HG02623 (cell line): ENCODE measurements at regions not wholly inside any gene's neighbourhood (a gene's known extent, or its start where the extent isn't known, plus 50 kb on each side); places are given as distances from the start of the nearest gene placed in this dataset.
"Not testable (repeated sequence)": the region's sequence is repeated elsewhere in the genome, so short reads cannot be mapped to it uniquely, and the experiment has no call there.

Source experiments
- ATAC-seq: cut with Tn5 transposase; IDR thresholded peaks from one replicate; pipeline ENCODE4 v1.9.1; 2021; ENCODE audit warnings: moderate library complexity; ENCODE audit not compliant: unreplicated experiment

- no peak for ATAC-seq
Observed at GRCh38 chr14:98925354-98926040, 346.5 kb downstream of the BCL11B start.

GRCh38 chr14:98926146-98926545, 345.9 kb downstream of the BCL11B start:
- no peak for ATAC-seq

- no peak for ATAC-seq
Observed at GRCh38 chr14:98926801-98927200, 345.2 kb downstream of the BCL11B start.

- ATAC-seq, result no peak
Observed at GRCh38 chr14:98927986-98928385, 344.0 kb downstream of the BCL11B start.

DNA sequence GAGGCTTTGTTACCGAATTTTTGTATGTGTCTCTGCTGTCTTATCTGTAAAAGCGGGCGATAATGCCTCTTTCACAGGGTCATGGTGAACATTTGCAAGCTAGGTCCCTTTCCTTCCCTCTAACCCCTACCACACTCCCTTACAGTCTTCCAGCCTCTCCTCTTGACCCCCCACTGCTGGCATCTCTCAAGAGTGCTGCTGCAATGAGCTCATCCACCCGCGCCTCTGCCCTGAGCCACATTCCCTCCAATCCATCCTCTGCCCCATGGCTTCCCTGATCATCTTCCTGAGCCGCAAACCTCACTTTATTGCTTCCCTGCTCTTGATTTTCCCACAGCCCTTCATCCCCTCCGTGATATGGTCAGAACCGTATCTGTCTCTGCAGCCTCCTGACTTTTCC, 343.6 kb downstream of the BCL11B start:
- ATAC-seq, result no peak

DNA sequence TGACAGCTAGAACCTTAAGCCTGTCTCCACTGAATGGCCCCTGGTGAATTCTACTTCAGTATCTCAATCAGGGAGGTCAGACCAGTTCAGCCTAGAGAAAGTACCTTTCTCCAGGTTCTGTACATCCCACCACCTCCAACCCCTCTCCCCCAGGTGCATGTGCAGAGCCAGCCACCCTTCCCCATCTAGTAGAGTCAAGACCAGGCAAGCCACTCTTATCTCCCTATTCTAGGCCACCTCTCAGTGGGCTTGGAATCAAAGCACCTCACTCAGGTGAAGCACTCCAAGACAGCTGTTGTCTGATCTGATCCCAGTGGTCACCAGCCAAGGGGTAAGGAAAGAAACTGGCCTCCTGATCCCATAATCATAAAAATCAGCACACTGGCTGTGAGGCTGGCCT, 340.9 kb downstream of the BCL11B start:
- ATAC-seq, result no peak

- ATAC-seq, result no peak
Observed at GRCh38 chr14:98931911-98932310, 340.1 kb downstream of the BCL11B start.

DNA sequence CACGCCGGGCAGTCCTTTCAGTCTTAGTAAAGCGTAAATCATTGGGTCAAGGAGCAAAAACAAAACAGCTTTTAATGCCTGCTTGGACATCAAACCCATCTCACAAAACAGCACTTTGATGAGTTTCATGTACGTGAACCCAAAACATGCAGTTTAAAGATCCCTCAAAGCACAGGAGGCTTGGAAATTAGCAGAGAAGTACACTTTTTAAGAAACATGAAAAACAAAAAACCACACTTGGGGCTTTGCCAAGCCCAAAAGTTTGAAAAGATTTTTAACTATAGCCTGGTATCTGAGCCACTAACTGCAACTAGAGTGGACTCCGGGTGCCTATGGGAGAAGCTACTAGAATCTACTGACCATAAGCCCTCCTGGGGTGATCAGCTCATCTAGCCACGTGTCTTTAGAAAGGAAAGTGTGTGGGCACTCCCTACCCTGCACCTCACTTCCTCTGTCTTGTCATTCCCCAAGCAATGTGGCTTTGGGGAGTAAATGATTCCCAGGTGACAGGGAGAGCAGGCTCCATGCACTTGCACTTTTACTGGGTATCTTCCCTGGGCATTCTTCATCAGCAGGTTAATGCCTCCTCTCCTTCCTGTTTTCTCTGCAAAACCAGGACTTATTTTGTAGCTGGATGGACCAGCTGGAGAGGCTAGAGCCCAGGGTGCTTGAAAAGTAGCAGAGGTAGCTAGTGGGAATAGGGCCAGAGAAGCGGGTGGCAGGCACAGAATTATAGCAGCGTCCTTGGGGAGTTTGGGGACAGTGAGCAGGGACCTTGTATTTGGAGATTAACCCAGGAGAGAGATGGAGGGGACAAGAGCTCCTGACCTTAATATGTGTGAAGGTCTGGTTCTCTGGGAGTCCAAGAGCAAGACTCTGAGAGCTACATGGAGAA, 339.3 kb downstream of the BCL11B start:
- ATAC-seq, result no peak

DNA sequence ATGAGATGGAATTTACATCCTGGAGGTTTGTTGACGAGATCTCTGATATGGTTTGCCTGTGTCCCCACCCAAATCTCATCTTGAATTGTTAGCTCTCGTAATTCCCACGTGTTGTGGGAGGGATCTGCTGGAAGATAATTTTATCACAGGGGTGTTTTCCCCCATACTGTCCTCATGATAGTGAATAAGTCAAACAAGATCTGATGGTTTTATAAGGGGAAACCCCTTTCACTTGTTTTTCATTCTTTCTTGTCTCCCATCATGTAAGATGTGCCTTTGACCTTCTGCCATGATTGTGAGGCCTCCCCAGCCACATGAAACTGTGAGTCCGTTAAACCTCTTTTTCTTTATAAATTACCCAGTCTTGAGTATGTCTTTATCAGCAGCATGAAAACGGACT, 337.4 kb downstream of the BCL11B start:
- not testable (repeated sequence) for ATAC-seq

GRCh38 chr14:98935921-98936320, 336.1 kb downstream of the BCL11B start:
- ATAC-seq, result no peak

GRCh38 chr14:98937021-98937420, 335.0 kb downstream of the BCL11B start:
- no peak for ATAC-seq

GRCh38 chr14:98937712-98938505, 334.1 kb downstream of the BCL11B start:
- no peak for ATAC-seq

DNA sequence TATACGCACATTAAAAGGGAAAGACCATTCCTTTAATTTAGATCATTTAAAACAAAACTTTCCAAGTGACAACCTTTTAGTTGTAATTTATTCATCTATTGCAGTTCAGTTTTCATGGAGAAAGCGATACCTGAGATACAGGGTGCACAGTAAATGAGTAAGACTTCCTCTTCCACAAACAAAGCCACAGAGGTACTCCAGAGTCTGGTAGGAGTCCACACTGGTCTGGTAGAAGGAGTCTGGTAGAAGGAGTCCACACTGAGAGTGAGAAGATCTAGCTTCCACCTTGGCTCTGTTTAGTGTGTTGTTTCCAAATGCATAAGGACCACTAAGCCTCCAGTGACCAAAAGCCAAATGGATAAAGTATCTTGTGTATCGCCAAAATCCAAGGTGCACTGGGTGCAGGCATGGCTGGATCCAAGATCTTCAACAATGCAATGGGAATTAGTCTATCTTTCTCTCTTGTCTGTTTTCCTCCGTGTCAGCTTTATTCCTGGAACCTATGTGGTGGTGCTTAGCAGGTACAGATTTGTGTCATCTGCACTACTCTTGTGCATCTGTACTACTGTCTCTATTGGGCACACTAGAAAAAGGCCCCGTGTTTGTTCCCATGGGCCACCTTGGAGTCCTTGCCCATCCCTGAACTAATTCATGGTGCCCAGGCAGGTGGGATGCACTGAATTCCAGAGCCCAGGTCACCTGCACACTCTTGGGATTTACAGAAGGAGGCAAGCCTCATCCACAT, 331.1 kb downstream of the BCL11B start:
- no peak for ATAC-seq

DNA sequence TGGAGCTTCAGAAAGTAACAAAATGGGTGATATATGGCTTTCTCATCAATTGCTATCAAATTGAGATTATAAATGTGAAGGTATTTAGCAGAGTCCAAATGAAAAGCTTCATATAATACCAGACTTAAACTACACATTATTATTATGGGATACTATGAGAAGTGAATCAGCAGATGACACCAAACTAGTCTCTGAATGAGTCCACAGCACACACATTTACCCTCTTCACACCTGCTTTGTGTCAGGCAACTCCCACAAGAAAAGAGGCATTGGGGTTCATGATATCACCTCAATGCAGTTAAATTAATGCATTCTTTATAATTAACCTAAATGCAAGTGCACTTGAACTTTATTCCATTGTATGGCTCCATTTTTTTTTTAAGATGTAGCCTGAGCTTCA, 330.5 kb downstream of the BCL11B start:
- no peak for ATAC-seq

DNA sequence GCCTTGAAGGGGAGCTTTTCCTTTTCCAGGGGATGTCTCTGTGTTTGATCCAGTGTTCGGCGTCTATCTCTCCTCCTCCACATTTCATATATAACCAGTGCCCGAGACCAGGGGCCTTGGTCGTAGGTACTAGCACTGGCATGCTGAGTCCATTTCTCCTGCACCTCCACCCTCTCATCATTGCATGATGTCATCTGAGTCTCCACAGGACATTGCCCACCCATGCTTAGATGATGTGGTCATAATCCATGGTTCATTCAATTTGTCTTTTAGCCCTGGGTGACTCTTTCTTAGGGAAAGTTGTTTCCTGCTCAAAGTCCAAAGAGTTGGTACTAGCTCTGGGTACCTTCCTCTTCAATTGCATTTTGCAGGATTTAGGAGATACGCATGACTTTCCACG, 328.1 kb downstream of the BCL11B start:
- ATAC-seq, result no peak

DNA sequence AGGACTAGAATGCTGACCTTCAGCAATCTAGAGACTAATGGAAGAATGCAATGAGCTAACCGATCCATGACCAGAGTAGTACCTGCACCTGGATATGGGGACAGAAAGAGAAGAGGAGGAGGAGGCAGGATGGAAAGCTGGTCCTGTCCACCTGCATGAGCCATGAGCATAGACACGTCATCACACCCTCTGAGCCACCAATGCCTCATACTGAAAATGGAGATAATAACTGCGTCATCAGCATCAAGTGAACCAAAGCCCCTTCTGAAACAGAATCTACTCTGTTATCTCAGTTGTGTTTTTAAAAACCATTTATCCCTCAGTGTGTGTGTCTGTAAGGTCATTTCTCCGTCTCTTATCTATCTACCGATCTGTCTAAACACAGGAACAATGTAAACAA, 327.0 kb downstream of the BCL11B start:
- no peak for ATAC-seq

DNA sequence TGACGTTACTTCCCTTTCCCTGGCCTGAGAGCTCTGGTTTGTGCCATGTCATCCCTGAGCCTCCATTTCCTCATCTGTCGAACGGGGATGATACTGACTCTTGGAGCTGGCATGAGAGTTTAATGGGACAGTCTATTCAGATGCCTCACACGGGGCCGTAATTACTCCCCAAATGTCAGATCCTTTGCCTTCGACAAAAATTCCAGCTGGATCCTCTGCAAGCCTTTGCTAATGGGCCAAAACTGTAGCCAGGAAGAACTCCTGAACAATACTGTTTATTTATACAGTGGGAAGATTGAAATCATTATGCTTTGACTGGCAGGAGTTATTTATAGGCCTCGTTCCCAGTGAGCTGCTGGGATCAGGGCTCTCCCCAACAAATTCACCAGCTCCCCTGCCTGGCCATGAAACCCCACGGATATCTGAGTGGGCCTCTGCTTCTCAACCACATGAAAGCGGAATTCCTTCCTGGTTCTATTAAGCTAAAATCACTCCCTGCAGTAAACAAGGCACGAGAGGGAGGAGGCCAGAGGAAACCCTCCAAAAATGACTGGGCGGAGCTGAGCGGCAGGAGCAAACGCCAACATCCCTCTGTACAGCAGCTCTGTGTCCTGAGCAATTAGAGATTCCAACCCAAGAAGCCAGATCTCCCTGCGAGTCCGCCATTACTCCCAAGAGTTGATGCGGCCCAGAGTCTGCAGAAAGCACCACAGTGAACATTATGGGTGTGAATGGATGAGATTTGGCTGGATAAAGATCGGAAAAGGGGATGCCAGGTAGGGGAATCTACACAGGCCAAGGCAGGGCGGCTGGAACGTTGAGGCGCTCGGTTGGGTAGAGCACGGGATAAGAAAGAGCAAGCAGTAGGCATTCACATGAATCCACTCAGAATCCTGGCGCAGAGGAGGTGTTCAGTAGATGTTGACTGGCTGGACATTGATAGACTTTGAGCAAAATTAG, 326.1 kb downstream of the BCL11B start:
- no peak for ATAC-seq

- no peak for ATAC-seq
Observed at GRCh38 chr14:98946940-98947339, 325.1 kb downstream of the BCL11B start.

- no peak for ATAC-seq
Observed at GRCh38 chr14:98947911-98948595, 323.9 kb downstream of the BCL11B start.
